Ishikawa (cell line): ENCODE measurements at regions not wholly inside any gene's neighbourhood (a gene's known extent, or its start where the extent isn't known, plus 50 kb on each side); places are given as distances from the start of the nearest gene placed in this dataset.

Source experiments
- CEBPB ChIP-seq: IDR thresholded peaks from 2 replicates; pipeline ENCODE4 v1.6.1; 2012
- CREB1 ChIP-seq: IDR thresholded peaks from 2 replicates; pipeline ENCODE4 v1.6.1; 2012; ENCODE audit warnings: low read depth
- EGR1 ChIP-seq: IDR thresholded peaks from 2 replicates; pipeline ENCODE4 v1.6.1; 2012
- EP300 ChIP-seq: IDR thresholded peaks from 2 replicates; pipeline ENCODE4 v1.6.1; 2012; ENCODE audit warnings: borderline replicate concordance
- FOXM1 ChIP-seq: IDR thresholded peaks from 2 replicates; pipeline ENCODE4 v1.6.1; 2012; ENCODE audit warnings: low read depth, borderline replicate concordance
- NFIC ChIP-seq: IDR thresholded peaks from 2 replicates; pipeline ENCODE4 v1.6.1; 2012
- RAD21 ChIP-seq: IDR thresholded peaks from 2 replicates; pipeline ENCODE4 v1.6.1; 2012; ENCODE audit warnings: low read depth
- TAF1 ChIP-seq: IDR thresholded peaks from 2 replicates; pipeline ENCODE4 v1.6.1; 2012; ENCODE audit warnings: low read depth, mild to moderate bottlenecking
- TCF12 ChIP-seq: IDR thresholded peaks from 2 replicates; pipeline ENCODE4 v1.6.1; 2012; ENCODE audit warnings: low read depth
- TEAD4 ChIP-seq: IDR thresholded peaks from 2 replicates; pipeline ENCODE4 v1.6.1; 2012
- YY1 ChIP-seq: IDR thresholded peaks from 2 replicates; pipeline ENCODE4 v1.6.1; 2012; ENCODE audit warnings: low read depth
- ZBTB7A ChIP-seq: IDR thresholded peaks from 2 replicates; pipeline ENCODE4 v1.6.1; 2012; ENCODE audit warnings: low read depth
- TF ChIP-seq, protein P1 (sequence below): IDR thresholded peaks from 2 replicates; pipeline ENCODE4 v1.6.1; 2012
- TF ChIP-seq, protein P2 (sequence below): IDR thresholded peaks from 2 replicates; pipeline ENCODE4 v1.6.1; 2012; ENCODE audit warnings: low read depth, mild to moderate bottlenecking
- TF ChIP-seq, protein P3 (sequence below): IDR thresholded peaks from 2 replicates; pipeline ENCODE4 v1.6.1; 2012

DNA sequence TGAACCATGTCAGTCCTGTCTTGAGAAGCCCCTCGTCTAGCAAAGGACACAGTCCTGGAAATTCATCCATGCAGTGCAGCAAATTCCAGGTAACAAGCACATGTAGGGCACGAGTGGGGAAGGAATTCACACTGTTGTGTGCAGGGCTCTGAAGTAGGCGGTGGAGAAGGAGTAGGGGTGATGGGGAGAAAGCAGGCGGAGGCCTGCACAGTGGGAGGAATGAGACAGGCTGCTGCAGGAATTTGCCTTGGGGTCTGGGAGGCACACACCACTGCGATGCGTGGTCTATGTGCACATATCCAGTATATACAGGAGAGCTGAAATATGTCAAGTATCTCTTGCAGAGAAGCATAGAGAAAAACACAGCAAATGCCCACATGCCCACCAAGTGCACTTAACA lies 249.2 kb upstream of the IRX2 start:
- no peak for TF ChIP-seq TEAD4
- TF ChIP-seq EP300 = no peak
- TF ChIP-seq, protein P1, sequence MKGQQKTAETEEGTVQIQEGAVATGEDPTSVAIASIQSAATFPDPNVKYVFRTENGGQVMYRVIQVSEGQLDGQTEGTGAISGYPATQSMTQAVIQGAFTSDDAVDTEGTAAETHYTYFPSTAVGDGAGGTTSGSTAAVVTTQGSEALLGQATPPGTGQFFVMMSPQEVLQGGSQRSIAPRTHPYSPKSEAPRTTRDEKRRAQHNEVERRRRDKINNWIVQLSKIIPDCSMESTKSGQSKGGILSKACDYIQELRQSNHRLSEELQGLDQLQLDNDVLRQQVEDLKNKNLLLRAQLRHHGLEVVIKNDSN = no peak
- TF ChIP-seq TCF12 = no peak
- TF ChIP-seq CEBPB = no peak
- no peak for TF ChIP-seq FOXM1
- no peak for TF ChIP-seq ZBTB7A
- TF ChIP-seq, protein P2, sequence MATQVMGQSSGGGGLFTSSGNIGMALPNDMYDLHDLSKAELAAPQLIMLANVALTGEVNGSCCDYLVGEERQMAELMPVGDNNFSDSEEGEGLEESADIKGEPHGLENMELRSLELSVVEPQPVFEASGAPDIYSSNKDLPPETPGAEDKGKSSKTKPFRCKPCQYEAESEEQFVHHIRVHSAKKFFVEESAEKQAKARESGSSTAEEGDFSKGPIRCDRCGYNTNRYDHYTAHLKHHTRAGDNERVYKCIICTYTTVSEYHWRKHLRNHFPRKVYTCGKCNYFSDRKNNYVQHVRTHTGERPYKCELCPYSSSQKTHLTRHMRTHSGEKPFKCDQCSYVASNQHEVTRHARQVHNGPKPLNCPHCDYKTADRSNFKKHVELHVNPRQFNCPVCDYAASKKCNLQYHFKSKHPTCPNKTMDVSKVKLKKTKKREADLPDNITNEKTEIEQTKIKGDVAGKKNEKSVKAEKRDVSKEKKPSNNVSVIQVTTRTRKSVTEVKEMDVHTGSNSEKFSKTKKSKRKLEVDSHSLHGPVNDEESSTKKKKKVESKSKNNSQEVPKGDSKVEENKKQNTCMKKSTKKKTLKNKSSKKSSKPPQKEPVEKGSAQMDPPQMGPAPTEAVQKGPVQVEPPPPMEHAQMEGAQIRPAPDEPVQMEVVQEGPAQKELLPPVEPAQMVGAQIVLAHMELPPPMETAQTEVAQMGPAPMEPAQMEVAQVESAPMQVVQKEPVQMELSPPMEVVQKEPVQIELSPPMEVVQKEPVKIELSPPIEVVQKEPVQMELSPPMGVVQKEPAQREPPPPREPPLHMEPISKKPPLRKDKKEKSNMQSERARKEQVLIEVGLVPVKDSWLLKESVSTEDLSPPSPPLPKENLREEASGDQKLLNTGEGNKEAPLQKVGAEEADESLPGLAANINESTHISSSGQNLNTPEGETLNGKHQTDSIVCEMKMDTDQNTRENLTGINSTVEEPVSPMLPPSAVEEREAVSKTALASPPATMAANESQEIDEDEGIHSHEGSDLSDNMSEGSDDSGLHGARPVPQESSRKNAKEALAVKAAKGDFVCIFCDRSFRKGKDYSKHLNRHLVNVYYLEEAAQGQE = no peak
- TF ChIP-seq NFIC = no peak
- TF ChIP-seq, protein P3, sequence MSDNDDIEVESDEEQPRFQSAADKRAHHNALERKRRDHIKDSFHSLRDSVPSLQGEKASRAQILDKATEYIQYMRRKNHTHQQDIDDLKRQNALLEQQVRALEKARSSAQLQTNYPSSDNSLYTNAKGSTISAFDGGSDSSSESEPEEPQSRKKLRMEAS = no peak
- no peak for TF ChIP-seq RAD21
- TF ChIP-seq EGR1 = no peak
- TF ChIP-seq YY1 = no peak
- no peak for TF ChIP-seq CREB1

DNA sequence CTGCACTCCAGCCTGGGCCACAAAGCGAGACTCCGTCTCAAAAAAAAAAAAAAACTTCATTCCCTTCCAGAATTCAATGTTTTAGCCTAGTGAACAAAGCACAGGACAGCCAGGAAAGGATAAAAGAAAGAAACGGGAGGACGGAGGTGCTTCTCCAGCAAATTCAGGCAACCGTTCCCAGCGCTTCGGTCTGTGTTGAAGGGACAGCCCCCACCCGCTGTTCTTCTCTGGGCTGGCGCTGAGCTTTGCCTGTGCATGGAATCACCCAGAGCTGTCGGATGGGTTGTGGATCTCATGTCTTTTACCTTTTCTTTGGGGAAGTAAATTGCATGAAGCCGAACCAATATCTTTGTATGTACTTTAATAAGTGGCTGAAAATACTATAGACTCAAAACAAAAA lies 248.4 kb upstream of the IRX2 start:
- TF ChIP-seq, protein P3 = no peak

GRCh38 chr5:2998106-2998505 lies 246.6 kb upstream of the IRX2 start:
- TF ChIP-seq FOXM1 = no peak
- no peak for TF ChIP-seq TCF12
- no peak for TF ChIP-seq EP300
- TF ChIP-seq TAF1 = no peak
- TF ChIP-seq CREB1 = no peak
- no peak for TF ChIP-seq RAD21
- no peak for TF ChIP-seq ZBTB7A
- no peak for TF ChIP-seq CEBPB
- no peak for TF ChIP-seq NFIC
- TF ChIP-seq, protein P3 = no peak
- no peak for TF ChIP-seq TEAD4
- TF ChIP-seq, protein P1 = no peak
- TF ChIP-seq YY1 = no peak

DNA sequence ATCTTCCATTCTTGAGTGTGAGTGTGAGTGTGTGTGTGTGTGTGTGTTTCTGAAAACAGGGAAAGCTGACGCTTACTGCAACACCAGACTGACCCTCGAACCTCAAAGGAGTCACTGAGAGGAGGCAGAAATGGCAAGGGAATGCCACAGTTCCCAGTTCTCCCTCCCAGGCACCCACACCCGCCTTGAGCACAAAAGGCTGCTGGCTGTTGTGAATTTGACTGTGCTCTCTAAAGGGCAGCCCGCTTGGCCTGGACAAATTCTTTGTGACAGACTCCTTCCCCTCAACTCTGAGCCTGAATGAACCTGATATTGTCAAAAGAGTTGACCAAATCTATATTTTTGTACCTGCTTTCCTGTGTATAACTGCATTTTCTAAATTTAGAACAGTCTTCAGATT lies 245.7 kb upstream of the IRX2 start:
- TF ChIP-seq, protein P1 = no peak
- TF ChIP-seq, protein P2 = no peak
- TF ChIP-seq CREB1 (no peak), TEAD4 (no peak), ZBTB7A (no peak), FOXM1 (no peak), EP300 (no peak), TAF1 (no peak), EGR1 (no peak), YY1 (no peak), TCF12 (no peak), RAD21 (no peak), CEBPB (no peak), NFIC (no peak)
- TF ChIP-seq, protein P3 = no peak

GRCh38 chr5:2996687-2997086 lies 245.2 kb upstream of the IRX2 start:
- TF ChIP-seq, protein P1 = no peak
- TF ChIP-seq YY1 = no peak
- TF ChIP-seq, protein P3 = no peak
- TF ChIP-seq TCF12 = no peak
- no peak for TF ChIP-seq CEBPB
- TF ChIP-seq TEAD4 = no peak
- no peak for TF ChIP-seq CREB1
- no peak for TF ChIP-seq FOXM1
- TF ChIP-seq EGR1 = no peak
- TF ChIP-seq, protein P2 = no peak
- TF ChIP-seq EP300 = no peak
- no peak for TF ChIP-seq NFIC
- no peak for TF ChIP-seq ZBTB7A
- TF ChIP-seq TAF1 = no peak
- no peak for TF ChIP-seq RAD21
